GM18517 (cell line): ENCODE measurements at regions not wholly inside any gene's neighbourhood (a gene's known extent, or its start where the extent isn't known, plus 50 kb on each side); places are given as distances from the start of the nearest gene placed in this dataset.
"Not testable (repeated sequence)": the region's sequence is repeated elsewhere in the genome, so short reads cannot be mapped to it uniquely, and the experiment has no call there.

Experiments used
- ATAC-seq: cut with Tn5 transposase; IDR thresholded peaks from one replicate; pipeline ENCODE4 v1.9.1; 2021; ENCODE audit warnings: mild to moderate bottlenecking, moderate library complexity; ENCODE audit not compliant: unreplicated experiment

DNA sequence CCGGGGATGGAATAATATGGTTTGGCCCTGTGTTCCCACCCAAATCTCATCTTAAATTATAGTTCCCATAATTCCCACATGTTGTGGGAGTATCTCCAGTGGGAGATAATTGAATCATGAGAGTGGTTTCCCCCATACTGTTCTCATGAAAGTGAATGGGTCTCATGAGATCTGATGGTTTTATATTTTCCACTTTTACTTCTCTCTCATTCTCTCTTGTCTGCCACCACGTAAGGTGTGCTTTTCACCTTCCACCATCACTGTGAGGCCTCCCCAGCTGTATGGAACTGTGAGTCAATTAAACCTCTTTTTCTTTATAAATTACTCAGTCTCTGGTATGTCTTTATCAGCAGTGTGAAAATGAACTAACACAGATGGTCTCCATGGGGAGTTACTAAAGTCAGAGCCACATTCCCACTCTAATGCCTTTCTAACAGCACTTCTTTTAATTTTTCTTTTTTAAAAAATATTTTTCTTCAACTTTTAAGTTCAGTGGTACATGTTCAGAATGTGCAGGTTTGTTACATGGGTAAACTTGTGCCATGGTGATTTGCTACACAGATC is 306.6 kb downstream of the DTHD1 start:
- ATAC-seq: no peak

GRCh38 chr4:36590343-36590742 is 308.9 kb downstream of the DTHD1 start:
- no peak for ATAC-seq

DNA sequence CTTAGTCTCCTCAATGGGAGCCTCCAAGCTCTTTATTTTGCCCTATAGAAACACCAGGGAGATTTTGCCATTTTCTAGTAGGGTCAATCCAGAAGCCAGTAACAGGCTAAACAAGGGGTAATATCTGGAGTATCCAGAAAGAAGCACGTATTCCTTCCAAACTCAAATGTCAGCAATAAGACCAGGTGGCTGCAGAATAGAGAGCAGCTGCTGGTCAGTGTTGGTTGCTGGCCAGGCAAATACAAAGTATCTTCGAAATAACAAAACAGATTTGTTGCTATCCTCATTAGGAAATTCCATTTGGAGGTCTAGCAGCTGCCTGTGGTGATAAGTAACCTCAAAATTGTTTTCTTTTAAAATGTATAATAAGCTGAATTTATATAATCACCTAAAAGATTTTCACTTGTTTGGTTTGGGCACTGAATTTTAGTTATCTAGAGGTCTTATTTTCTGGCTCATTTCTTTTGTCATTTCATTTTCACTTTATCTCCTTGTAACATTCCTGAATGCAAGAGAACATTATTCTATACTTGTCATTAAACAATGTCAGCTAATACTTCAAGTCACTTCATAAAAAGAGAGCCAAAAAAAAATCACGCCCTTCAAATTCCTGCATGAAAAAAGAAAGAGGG is 320.6 kb downstream of the DTHD1 start:
- no peak for ATAC-seq

- ATAC-seq: no peak
Measured at GRCh38 chr4:36609661-36610060, 328.2 kb downstream of the DTHD1 start.

DNA sequence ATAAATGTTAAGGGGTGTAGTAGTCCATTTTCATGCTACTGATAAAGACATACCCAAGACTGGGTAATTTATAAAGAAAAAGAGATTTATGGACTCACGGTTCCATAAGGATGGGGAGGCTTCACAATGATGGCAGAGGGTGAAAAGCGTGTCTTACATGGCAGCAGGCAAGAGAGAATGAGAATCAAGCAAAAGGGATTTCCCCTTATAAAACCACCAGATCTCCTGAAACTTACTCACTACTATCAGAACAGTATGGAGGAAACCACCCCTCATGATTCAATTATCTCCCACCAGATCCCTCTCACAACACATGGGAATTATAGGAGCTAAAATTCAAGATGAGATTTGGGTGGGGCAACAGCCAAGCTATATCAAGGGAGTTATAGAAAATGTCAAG is 329.2 kb downstream of the DTHD1 start:
- no peak for ATAC-seq

DNA sequence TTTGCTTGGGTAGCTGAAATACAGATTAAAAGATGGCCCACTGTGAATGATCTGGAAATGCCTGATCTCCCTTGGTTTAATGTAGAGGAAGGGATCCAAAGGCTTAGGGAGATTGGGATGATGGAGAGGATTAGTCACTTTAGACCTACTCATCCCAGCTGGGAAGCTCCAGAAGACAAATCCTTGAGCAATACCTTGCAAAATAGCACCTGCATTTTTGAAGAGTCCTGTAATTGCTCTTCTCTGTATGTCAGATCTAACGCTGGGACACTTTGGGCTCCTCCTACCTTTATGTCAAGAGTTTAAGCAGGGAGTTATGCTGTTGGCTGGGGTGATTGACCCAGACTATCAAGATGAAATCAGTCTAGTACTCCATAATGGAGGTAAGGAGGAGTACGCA is 331.7 kb downstream of the DTHD1 start:
- not testable (repeated sequence) for ATAC-seq

GRCh38 chr4:36614011-36614410 is 332.6 kb downstream of the DTHD1 start:
- no peak for ATAC-seq

DNA sequence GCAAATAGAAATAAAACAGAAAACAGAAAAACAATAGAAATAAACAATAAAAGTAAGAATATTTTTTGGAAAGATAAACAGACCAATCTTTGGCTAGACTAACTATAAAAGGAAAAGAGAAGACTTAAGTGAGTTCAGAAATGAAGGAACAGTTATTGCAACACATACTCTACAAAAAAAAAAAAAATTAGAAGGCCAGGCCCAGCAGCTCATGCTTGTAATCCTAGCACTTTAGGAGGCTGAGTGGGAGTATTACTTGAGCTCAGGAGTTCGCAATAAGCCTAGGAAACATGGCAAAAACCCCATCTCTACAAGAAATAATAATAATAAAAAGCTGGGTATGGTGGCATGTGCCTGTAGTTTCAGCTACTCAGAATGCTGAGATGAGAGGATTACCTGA is 336.7 kb downstream of the DTHD1 start:
- no peak for ATAC-seq

GRCh38 chr4:36624030-36624429 is 342.6 kb downstream of the DTHD1 start:
- ATAC-seq: no peak

- no peak for ATAC-seq
Measured at GRCh38 chr4:36638273-36638811, 356.9 kb downstream of the DTHD1 start.

DNA sequence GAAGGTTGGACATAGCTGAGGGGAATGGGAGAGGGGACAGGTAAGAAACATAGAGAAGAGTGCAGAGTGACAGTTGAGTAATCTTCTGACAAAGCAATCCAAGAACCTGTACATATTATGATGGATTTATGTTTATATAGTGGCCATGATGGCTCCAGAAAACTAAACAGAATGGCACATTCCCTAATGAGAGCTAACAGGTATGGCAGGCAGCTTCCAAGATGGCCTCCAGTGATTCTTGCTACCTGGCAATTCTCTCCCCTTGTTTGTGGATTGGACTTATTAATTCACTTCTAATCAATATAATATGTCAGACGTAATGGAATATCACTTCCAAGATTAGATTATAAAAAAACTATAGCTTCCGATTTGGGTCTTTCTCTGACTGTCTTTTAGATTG is 359.5 kb downstream of the DTHD1 start:
- ATAC-seq: no peak

DNA sequence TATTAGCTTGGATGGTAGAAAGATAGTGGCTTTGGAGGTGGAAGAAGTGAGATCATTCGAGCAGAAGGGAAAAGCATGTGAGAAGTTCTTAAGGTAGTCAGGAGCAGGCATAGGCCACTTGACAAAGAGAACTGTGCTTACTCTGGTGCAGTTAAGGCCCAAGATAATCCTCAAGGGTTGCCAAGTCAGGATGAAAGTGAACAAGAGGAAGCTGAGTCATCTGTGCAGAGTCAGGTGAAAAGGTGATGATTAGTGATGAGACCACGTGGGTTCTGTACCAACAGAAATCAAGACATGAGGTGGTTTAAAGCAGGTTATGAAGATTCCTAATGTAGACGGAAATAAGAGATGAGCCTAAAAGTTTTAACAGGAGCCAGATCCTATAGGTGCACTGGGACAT is 369.8 kb downstream of the DTHD1 start:
- peak; percentile 98 for ATAC-seq

- ATAC-seq: no peak
Measured at GRCh38 chr4:36652857-36653256, 371.4 kb downstream of the DTHD1 start.

DNA sequence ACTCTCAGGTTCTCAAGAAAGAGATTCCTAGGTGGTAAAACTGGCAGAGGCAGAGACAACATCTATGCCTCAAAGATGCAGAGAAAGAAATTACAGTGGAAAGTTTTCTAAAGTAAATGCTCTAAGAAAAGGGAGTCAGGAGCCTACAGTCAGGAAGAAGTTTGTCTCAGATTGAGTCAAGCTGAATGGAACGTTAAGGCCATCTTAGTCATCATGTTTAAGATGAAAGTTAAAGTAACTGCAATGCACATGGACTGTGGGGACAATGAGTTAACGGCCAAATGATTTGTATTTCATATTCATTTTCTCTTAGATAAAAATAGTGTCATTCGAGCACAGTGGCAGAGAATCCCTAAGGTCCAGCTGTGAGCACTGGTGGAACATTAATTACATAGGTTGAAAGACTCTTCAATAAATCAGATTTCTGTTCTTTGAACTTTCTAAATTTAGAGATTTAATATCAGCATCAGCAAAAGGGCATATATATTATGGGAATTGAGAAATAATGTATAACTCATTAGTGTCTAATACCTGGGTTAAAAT is 384.6 kb downstream of the DTHD1 start:
- ATAC-seq: no peak

DNA sequence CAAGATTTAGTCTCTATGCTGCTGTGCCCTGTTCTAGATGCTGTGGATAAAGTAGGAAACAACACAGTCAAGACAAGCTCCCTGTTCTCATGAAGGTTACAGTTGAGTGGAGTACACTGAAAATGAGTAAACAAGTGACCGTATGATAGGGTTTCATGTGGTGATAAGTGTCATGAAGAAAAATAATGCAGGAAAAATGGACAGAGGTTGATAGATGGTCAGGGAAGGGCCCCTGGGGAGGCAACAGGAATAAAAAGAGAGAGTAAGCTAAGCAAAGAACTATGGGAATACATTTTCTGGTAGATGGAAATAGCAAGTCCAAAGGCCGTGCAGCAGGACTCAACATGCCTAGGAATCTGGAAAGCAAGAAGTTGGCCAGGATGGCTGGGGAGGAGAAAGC is 394.0 kb downstream of the DTHD1 start:
- no peak for ATAC-seq

GRCh38 chr4:36676139-36677050 is 395.0 kb downstream of the DTHD1 start:
- no peak for ATAC-seq

DNA sequence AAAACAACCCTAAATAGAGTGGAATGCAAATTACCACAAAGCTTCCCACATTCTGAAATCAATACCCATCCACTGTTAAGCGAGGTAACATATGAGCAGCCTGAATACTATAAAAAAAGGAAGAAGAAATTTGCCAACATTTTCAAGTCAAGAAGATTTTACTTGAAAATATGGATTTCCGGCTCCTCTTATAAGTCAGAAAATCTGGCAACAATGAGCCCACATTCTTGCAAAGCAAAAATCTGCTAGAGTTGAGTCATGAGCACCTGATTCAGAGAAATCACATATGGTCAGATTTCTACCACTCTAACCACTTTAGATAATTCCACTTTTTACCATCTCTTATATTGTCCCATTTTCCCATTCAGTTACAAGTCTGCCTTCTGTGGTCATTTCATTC is 395.7 kb downstream of the DTHD1 start:
- ATAC-seq: no peak

- no peak for ATAC-seq
Measured at GRCh38 chr4:36677874-36678273, 396.5 kb downstream of the DTHD1 start.

- ATAC-seq: no peak
Measured at GRCh38 chr4:36687681-36688080, 406.3 kb downstream of the DTHD1 start.

GRCh38 chr4:36692586-36692985 is 411.2 kb downstream of the DTHD1 start:
- no peak for ATAC-seq

DNA sequence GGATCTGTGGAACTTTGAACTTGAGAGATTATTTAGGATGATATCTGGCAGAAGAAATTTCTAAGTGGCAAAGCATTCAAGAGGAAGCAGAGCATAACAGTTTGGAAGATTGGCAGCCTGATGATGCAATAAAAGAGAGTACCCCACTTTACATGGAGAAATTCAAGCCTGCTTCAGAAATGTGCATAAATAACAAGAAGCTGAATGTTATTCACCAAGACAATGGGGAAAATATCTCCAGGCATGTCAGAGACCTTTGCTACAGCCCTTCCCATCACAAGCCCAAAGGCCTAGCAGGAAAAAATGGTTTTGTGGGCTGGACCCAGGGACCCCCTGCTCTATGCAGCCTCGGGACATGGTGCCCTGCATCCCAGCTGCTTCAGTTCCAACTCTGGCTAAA is 420.8 kb downstream of the DTHD1 start:
- ATAC-seq: no peak

DNA sequence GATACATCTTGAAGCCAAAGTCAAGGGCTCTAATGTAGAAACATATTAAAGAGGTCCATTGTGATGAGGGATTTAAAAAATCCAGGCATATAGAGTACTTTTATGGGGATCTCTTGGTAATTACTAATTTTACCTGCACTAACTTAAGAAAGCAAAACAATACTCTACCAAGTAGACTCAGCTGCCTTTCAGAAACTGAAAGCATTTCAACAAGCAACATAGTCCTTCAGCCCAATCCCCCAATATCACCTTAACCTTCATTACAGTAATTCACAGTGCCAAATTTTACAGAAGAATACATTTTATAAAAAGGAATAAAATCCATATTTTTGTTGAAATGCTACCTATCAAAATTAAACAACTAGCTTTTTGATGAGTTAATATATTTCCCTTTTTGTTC is 422.9 kb downstream of the DTHD1 start:
- ATAC-seq: no peak
